Transverse colon (tissue), 4 donors: ENCODE measurements at regions not wholly inside any gene's neighbourhood (a gene's known extent, or its start where the extent isn't known, plus 50 kb on each side); places are given as distances from the start of the nearest gene placed in this dataset.

Experiments used
- DNase-seq: peaks from one replicate; pipeline ENCODE4 v3.0.0-alpha.2; 2019
- H3K27ac ChIP-seq, 4 donors: fragments of 200-600 bp; sonication (generic); 2 replicates each; pipeline ENCODE4 v1.5.1; 2016 to 2018; ENCODE audit warnings: inconsistent platforms in 4 of 4
- H3K27me3 ChIP-seq: fragments of 200-600 bp; sonication (generic); 2 replicates; pipeline ENCODE4 v1.5.1; 2017; ENCODE audit warnings: inconsistent platforms
- H3K36me3 ChIP-seq, 4 donors: fragments of 200-600 bp; sonication (generic); 2 replicates each; pipeline ENCODE4 v1.5.1; 2017 to 2019; ENCODE audit warnings: inconsistent platforms in 4 of 4
- H3K4me1 ChIP-seq, 4 donors: fragments of 200-600 bp; sonication (generic); 2 replicates each; pipeline ENCODE4 v1.5.1; 2017 to 2020; ENCODE audit warnings: inconsistent platforms in 4 of 4
- H3K4me3 ChIP-seq, 4 donors: fragments of 200-600 bp; sonication (generic); 1 replicate in 1 of 4; 2 replicates in 3 of 4; pipeline versions ENCODE4 v1.5.1 to v1.6.1; 2017 to 2019; ENCODE audit warnings: inconsistent platforms in 4 of 4
- H3K9me3 ChIP-seq, 2 donors: fragments of 200-600 bp; sonication (generic); 2 replicates each; pipeline ENCODE4 v1.5.1; 2017 to 2019; ENCODE audit warnings: inconsistent platforms in 2 of 2
- CTCF ChIP-seq, 5 experiments: fragments of 200-600 bp in 3 of 5; fragments of 450-650 bp in 2 of 5; sonication (generic) in 3 of 5; IDR thresholded peaks; 1 replicate in 2 of 5; 2 replicates in 3 of 5; pipeline ENCODE4 v1.5.1; 2016 to 2017; ENCODE audit warnings: antibody characterized with exemption in 5 of 5, inconsistent platforms in 3 of 5, mild to moderate bottlenecking in 2 of 5, moderate library complexity in 1 of 5
- EP300 ChIP-seq: sonication (generic); formaldehyde crosslinking; IDR thresholded peaks from one replicate; pipeline ENCODE4 v1.6.1; 2017; ENCODE audit warnings: antibody characterized with exemption, low read depth
- POLR2A ChIP-seq: fragments of 450-650 bp; IDR thresholded peaks from one replicate; pipeline ENCODE4 v1.6.1; 2016; ENCODE audit warnings: antibody characterized with exemption, mild to moderate bottlenecking, moderate library complexity
- POLR2AphosphoS5 ChIP-seq, 3 donors: sonication (generic); formaldehyde crosslinking; IDR thresholded peaks; one replicate each; pipeline ENCODE4 v1.6.1; 2016; ENCODE audit warnings: antibody characterized with exemption in 3 of 3
- WGBS, 2 donors: methylation state at CpG; one replicate each; pipeline ENCODE4 v1.1.5; 2018; ENCODE audit warnings: low coverage in 1 of 2; 5-methylcytosine and 5-hydroxymethylcytosine counted together
- in situ Hi-C, 4 donors: fragments of 200-750 bp; cut with MboI; loops; one replicate each; pipeline versions ENCODE4 v1.15.0 to v1.15.1; 2017; ENCODE audit warnings: low sequenced_read_pairs in 3 of 4, low pct_ligation_motif_present in 1 of 4, low pct_unique_long_range_greater_than_20kb in 1 of 4
- intact Hi-C: fragments of 100-400 bp; cut with DNase I; formaldehyde crosslinking; loops from one replicate; pipeline ENCODE4 v1.15.1; 2023; ENCODE audit warnings: low total_unique reads

GRCh38 chrY:16502733-16503214, 1377.2 kb downstream of the CDY2B start:
- 100% methylated on average over 2 of the region's 3 CpGs; no CpG with 5 or more reads in 1 of the 2 donors for WGBS, 2 donors
- in situ Hi-C loops: no loop called here

GRCh38 chrY:16490706-16491105, 1389.3 kb downstream of the CDY2B start:
- intact Hi-C loops (no loop called here), in situ Hi-C loops (no loop called here)
- Histone ChIP-seq H3K27ac (no peak overlapping the region), H3K4me1 (no peaks in the 10 kb centered on the region), H3K36me3 (no peaks in the 10 kb centered on the region), H3K4me3 (no peak overlapping the region), H3K9me3 (no peaks in the 10 kb centered on the region), H3K27me3 (no peaks in the 10 kb centered on the region)
- peak in 1 of 5 experiments; percentile 4 for TF ChIP-seq CTCF (IDR thresholded peaks at IDR 0.05)
- TF ChIP-seq EP300: no peak
- whole genome bisulfite sequencing, 2 donors: no CpG with 5 or more reads among the region's 3 CpGs
- no peak for DNase-seq

More at GRCh38 chrY:16502733-16503214, 1377.2 kb downstream of the CDY2B start:
- Histone ChIP-seq H3K27ac (no peak overlapping the region), H3K4me3 (no peak overlapping the region), H3K9me3 (no peaks in the 10 kb centered on the region), H3K27me3 (no peaks in the 10 kb centered on the region), H3K4me1 (no peaks in the 10 kb centered on the region), H3K36me3 (no peaks in the 10 kb centered on the region)
- no peak for DNase-seq
- intact Hi-C loops: no loop called here
- TF ChIP-seq POLR2AphosphoS5 (IDR thresholded peaks at IDR 0.05): no peak
- TF ChIP-seq EP300: no peak
- TF ChIP-seq POLR2A: no peak
- no peak for TF ChIP-seq CTCF (IDR thresholded peaks at IDR 0.05)

DNA sequence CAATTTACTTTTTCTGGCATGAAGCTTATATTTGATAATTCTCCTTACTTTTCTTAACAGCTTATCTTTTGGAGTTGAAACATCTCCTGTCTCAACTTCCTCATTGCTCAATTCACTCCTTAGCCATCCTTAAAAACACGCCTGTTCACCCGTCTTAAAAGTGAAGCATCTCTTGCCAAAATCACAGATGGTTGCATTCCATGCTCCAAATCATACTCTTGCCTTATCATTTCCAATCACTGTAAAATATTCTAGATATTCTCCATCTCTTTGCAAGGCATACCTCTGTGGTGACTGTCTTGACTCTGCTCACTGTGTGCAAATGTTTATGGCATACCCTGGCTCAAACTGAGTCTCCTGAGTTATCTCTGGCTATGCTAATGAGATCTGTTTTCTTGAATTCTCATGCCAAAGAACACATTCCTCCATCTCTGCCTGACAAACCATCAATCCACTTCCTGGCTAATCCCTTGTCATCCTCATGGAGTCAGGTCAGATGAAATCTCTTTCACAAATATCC, 1393.3 kb downstream of the CDY2B start:
- no peak for DNase-seq
- TF ChIP-seq POLR2A: no peak
- no peak for TF ChIP-seq POLR2AphosphoS5 (IDR thresholded peaks at IDR 0.05)
- TF ChIP-seq EP300: no peak
- no peak for TF ChIP-seq CTCF (IDR thresholded peaks at IDR 0.05)
- no peaks in the 10 kb centered on the region for H3K36me3 ChIP-seq
- no peaks in the 10 kb centered on the region for H3K4me1 ChIP-seq
- in situ Hi-C loops: no loop called here
- no peak overlapping the region for H3K4me3 ChIP-seq
- H3K9me3 ChIP-seq: no peaks in the 10 kb centered on the region
- H3K27me3 ChIP-seq: no peaks in the 10 kb centered on the region
- intact Hi-C loops: no loop called here
- H3K27ac ChIP-seq: no peak overlapping the region
- no CpG with 5 or more reads among the region's 2 CpGs for WGBS, 2 donors

DNA sequence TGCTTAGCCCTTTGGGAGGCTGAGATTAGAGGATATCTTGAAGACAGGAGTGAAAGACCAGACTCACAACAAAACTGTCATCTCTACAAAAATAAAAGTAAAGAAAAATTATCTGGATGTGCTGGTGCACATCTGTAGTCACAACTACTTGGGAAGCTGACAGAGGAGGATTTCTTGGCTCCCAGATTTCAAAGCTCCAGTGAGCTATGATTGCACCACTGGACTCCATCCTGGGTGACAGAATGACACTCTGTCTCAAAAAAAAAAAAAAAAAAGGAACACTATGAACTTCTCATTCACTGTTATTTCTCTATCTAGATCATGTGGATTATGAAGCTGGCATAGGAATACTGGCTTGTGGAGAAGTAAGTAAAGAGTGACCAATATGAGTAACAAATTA, 1400.0 kb downstream of the CDY2B start:
- Histone ChIP-seq H3K27me3 (no peaks in the 10 kb centered on the region), H3K9me3 (no peaks in the 10 kb centered on the region), H3K36me3 (no peaks in the 10 kb centered on the region), H3K4me3 (no peak overlapping the region), H3K4me1 (no peaks in the 10 kb centered on the region), H3K27ac (no peak overlapping the region)
- in situ Hi-C loops (no loop called here), intact Hi-C loops (no loop called here)
- TF ChIP-seq EP300: no peak
- no peak for TF ChIP-seq POLR2A
- TF ChIP-seq CTCF (IDR thresholded peaks at IDR 0.05): no peak
- no peak for TF ChIP-seq POLR2AphosphoS5 (IDR thresholded peaks at IDR 0.05)
- no peak for DNase-seq
